Vagina (tissue), 2 donors: ENCODE measurements at regions not wholly inside any gene's neighbourhood (a gene's known extent, or its start where the extent isn't known, plus 50 kb on each side); places are given as distances from the start of the nearest gene placed in this dataset.

ENCODE experiments used
- POLR2A ChIP-seq, 2 donors: fragments of 450-650 bp; IDR thresholded peaks; one replicate each; pipeline ENCODE4 v1.6.1; 2017; ENCODE audit warnings: antibody characterized with exemption in 2 of 2, mild to moderate bottlenecking in 2 of 2, moderate library complexity in 2 of 2
- POLR2AphosphoS5 ChIP-seq, 2 donors: sonication (generic); formaldehyde crosslinking; IDR thresholded peaks; one replicate each; pipeline ENCODE4 v1.9.0; 2017; ENCODE audit warnings: antibody characterized with exemption in 2 of 2, mild to moderate bottlenecking in 2 of 2, low read depth in 1 of 2; ENCODE audit not compliant: insufficient read depth in 1 of 2
- TF ChIP-seq, protein P1 (sequence below), 3 experiments: fragments of 450-650 bp in 2 of 3; fragments of 200-600 bp in 1 of 3; sonication (generic) in 1 of 3; IDR thresholded peaks; one replicate each; pipeline ENCODE4 v1.5.1; 2017 to 2019; ENCODE audit warnings: antibody characterized with exemption in 3 of 3, mild to moderate bottlenecking in 2 of 3, moderate library complexity in 2 of 3

DNA sequence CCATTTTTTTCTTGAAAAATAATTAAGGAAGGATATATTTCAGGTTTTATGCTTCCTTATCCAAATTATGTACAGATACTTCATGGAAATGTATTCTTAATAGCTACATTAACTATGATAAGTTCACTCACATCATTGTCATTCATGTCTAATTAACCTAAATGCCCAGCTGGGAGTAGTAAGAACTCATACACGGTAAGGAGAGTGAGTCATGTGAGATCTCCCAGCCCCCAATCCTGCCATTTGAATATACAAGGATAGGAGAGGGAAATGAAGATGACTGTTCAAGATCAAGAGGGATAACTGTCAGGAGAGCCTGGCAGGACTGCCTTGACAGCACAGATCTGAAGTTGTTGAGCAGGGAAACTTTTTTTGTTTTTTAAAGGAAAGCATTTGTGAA is 343.4 kb upstream of the USP15 start:
- TF ChIP-seq, protein P1, sequence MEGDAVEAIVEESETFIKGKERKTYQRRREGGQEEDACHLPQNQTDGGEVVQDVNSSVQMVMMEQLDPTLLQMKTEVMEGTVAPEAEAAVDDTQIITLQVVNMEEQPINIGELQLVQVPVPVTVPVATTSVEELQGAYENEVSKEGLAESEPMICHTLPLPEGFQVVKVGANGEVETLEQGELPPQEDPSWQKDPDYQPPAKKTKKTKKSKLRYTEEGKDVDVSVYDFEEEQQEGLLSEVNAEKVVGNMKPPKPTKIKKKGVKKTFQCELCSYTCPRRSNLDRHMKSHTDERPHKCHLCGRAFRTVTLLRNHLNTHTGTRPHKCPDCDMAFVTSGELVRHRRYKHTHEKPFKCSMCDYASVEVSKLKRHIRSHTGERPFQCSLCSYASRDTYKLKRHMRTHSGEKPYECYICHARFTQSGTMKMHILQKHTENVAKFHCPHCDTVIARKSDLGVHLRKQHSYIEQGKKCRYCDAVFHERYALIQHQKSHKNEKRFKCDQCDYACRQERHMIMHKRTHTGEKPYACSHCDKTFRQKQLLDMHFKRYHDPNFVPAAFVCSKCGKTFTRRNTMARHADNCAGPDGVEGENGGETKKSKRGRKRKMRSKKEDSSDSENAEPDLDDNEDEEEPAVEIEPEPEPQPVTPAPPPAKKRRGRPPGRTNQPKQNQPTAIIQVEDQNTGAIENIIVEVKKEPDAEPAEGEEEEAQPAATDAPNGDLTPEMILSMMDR (IDR thresholded peaks at IDR 0.05): no peak
- TF ChIP-seq POLR2A (IDR thresholded peaks at IDR 0.05) (no peak), POLR2AphosphoS5 (IDR thresholded peaks at IDR 0.05; ENCODE audit: insufficient read depth in 1 of 2, low read depth in 1 of 2) (no peak)
